GM18951 (cell line): ENCODE measurements at regions not wholly inside any gene's neighbourhood (a gene's known extent, or its start where the extent isn't known, plus 50 kb on each side); places are given as distances from the start of the nearest gene placed in this dataset.
"Not testable (repeated sequence)": the region's sequence is repeated elsewhere in the genome, so short reads cannot be mapped to it uniquely, and the experiment has no call there.

Experiments
- POLR2A ChIP-seq: IDR thresholded peaks from 4 replicates; pipeline ENCODE4 v1.6.1; 2011; ENCODE audit warnings: mild to moderate bottlenecking; ENCODE audit not compliant: insufficient read length, insufficient read depth; ENCODE audit errors: extremely low read depth
- in situ Hi-C: fragments of 300-500 bp; cut with MboI; formaldehyde crosslinking; loops from one replicate; pipeline ENCODE4 v1.12.0; 2022; ENCODE audit warnings: low sequenced_read_pairs, mixed read lengths, inconsistent platforms; ENCODE audit not compliant: unreplicated experiment

- in situ Hi-C loops = no loop called here
- TF ChIP-seq POLR2A = no peak
These were observed 626.7 kb downstream of the IRS1 start for GRCh38 chr2:226172939-226173338.

DNA sequence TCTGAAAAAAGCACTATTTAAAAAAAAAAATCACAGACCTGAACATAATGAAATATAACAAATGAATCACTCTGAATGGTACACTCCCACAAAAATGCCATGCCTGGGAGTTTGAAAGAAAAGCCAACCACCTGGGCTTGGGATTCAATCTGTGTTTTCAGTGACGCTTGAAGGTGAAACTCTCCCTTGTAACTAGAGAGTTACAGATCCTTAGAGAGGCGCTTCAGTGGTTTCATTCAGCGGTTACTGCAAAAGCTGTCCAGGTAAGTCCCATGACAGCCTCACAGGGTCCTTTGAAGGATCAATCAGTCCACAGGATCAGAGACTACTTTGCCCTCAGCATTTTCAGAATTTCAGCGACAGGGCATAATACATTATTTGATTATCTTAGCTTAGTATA lies 627.3 kb downstream of the IRS1 start:
- no peak for TF ChIP-seq POLR2A
- in situ Hi-C loops = no loop called here

GRCh38 chr2:226169751-226170581 lies 629.7 kb downstream of the IRS1 start:
- in situ Hi-C loops = no loop called here
- no peak for TF ChIP-seq POLR2A

GRCh38 chr2:226168496-226169160 lies 631.0 kb downstream of the IRS1 start:
- in situ Hi-C loops = no loop called here

GRCh38 chr2:226164512-226164911 lies 635.1 kb downstream of the IRS1 start:
- TF ChIP-seq POLR2A = no peak
- in situ Hi-C loops = no loop called here

More at GRCh38 chr2:226168496-226169160, 631.0 kb downstream of the IRS1 start:
- no peak for TF ChIP-seq POLR2A

- in situ Hi-C loops = not testable (repeated sequence)
These were observed 639.0 kb downstream of the IRS1 start for GRCh38 chr2:226160617-226161016.

- in situ Hi-C loops = no loop called here
- TF ChIP-seq POLR2A = no peak
These were observed 639.6 kb downstream of the IRS1 start for GRCh38 chr2:226159875-226160479.

GRCh38 chr2:226158940-226159339 lies 640.7 kb downstream of the IRS1 start:
- in situ Hi-C loops = no loop called here
- TF ChIP-seq POLR2A = no peak

- in situ Hi-C loops = no loop called here
- no peak for TF ChIP-seq POLR2A
These were observed 641.4 kb downstream of the IRS1 start for GRCh38 chr2:226158229-226158628.

DNA sequence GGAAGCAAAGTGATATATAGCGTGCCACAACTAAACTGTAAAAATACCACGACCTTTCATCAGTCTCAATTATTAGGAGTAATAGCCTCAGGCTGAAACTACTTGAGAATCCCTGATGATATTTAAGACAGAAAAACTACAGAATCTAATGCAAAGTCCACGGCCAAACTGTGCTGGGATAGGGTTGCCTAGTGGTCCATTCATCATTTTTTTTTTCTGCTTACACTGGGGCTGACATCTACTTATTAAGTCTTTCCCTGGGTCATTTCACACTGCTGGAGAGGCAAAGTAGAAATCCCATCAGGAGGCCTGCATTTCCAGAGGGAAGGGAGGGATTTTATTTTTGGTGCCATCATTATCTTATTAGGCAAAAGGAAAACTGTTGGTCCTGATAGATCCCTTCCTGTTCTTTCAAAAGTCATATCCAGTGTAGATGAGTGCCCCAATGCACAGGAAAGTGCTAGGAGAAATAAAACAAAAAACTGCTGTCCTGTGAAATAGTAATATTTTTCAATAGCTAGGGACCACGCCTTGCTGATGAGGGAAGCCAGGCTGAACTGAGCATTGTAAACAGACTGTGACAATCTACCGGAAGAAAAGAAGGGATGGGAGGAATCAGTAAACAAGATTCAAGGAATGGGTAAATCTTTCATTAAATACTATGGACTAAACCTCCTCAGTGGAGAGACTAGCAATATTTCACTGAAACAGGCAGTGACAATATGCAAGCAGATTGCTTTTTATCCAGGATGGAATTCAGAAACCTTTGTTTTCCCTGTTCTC lies 644.3 kb downstream of the IRS1 start:
- in situ Hi-C loops = no loop called here

DNA sequence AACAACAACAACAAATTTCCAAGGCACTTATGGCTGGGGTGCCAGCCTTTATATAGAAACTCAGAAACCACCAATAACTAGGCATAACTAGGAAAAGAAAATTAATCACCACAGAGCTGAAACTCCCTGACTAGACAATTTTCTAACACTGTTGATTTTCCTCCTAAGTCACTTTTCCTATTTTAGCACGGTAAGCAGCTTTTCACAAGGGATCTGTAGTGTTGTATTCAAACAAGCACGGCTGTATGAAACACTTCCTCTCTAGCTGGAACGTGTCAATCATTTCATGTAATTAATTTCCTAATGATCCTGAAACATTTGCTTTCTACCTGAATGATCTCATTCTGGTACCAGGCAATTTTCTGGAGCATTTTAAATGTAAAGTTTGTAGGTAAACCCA lies 645.0 kb downstream of the IRS1 start:
- TF ChIP-seq POLR2A = no peak
- in situ Hi-C loops = no loop called here

More for the DNA sequence above, 644.3 kb downstream of the IRS1 start:
- TF ChIP-seq POLR2A = no peak

- in situ Hi-C loops = no loop called here
- no peak for TF ChIP-seq POLR2A
These were observed 646.1 kb downstream of the IRS1 start for GRCh38 chr2:226153553-226153952.

DNA sequence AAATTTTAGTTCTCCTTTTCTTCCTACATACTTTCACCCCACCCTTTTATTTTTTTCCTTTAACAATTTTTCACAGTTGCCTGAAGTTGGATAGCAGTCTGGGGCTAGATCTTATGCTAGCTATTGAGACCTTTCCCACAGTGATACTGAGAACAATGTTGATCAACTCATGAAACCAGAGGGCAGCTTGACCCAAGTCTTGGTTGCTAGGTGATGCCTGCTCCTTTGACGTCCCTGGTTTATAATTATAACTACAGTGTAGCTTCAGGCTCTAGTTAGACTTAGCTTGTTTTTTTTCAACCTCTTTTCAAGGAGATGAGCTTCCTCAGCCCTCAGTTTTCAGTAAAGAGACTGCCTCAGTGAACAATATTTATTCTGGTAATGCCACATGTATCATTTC lies 648.5 kb downstream of the IRS1 start:
- in situ Hi-C loops = no loop called here
- TF ChIP-seq POLR2A = no peak
